ENCODE measurements at regions not wholly inside any gene's neighbourhood (a gene's known extent, or its start where the extent isn't known, plus 50 kb on each side); places are given as distances from the start of the nearest gene placed in this dataset.

- TF ChIP-seq CTCF (IDR thresholded peaks at IDR 0.05; ENCODE audit: insufficient read depth, low read length) (no peak), REST (IDR thresholded peaks at IDR 0.05; ENCODE audit: insufficient replicate concordance, low read depth) (no peak), GABPA (IDR thresholded peaks at IDR 0.05; ENCODE audit: low read depth) (no peak), POLR2AphosphoS5 (IDR thresholded peaks at IDR 0.05; ENCODE audit: low read depth) (no peak)
Measured at GRCh38 chr11:28615542-28615941, 507.4 kb downstream of the METTL15 start.

Data from HL-60 (cell line).